ENCODE measurements at regions not wholly inside any gene's neighbourhood (a gene's known extent, or its start where the extent isn't known, plus 50 kb on each side); places are given as distances from the start of the nearest gene placed in this dataset.
"Not testable (repeated sequence)": the region's sequence is repeated elsewhere in the genome, so short reads cannot be mapped to it uniquely, and the experiment has no call there.

- not testable (repeated sequence) for TF ChIP-seq CTCF (IDR thresholded peaks at IDR 0.05; ENCODE audit: low read length); EZH2phosphoT487 (IDR thresholded peaks at IDR 0.05; ENCODE audit: low read length); EZH2 (optimal IDR thresholded peaks at IDR 0.05; ENCODE audit: low read depth, low read length)
Measured at GRCh38 chr1:223897097-223897496, 51.4 kb upstream of the TP53BP2 start.

Data from MM.1S (cell line).